ENCODE measurements at regions not wholly inside any gene's neighbourhood (a gene's known extent, or its start where the extent isn't known, plus 50 kb on each side); places are given as distances from the start of the nearest gene placed in this dataset.
"Not testable (repeated sequence)": the region's sequence is repeated elsewhere in the genome, so short reads cannot be mapped to it uniquely, and the experiment has no call there.

DNA sequence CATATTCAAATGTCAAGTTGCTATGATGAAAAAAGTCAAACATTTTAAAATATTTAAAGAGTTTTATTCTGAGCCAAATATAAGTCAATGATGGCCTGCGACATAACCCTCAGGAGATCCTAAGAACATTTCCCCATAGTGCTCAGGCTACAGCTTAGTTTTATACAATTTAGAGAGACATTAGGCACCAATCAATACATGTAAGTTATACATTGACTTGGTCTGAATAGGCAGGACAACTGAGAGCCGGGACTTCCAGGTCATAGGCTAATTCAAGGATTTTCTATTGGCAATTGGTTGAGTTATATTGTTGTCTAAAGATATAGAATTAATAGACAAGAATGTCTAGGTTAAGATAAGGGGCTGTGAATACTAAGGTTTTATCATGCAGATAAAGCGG lies 64.5 kb downstream of the UGT2B28 start:
- not testable (repeated sequence) for DNase-seq; H3K9me3 ChIP-seq; H3K27ac ChIP-seq; H3K4me3 ChIP-seq; ATAC-seq (ENCODE audit: low FRiP score in 2 of 2); H3K27me3 ChIP-seq; H3K4me1 ChIP-seq; H3K36me3 ChIP-seq
- 61 to 87% methylated on average over 3 of the region's 3 CpGs for WGBS, 2 donors

DNA sequence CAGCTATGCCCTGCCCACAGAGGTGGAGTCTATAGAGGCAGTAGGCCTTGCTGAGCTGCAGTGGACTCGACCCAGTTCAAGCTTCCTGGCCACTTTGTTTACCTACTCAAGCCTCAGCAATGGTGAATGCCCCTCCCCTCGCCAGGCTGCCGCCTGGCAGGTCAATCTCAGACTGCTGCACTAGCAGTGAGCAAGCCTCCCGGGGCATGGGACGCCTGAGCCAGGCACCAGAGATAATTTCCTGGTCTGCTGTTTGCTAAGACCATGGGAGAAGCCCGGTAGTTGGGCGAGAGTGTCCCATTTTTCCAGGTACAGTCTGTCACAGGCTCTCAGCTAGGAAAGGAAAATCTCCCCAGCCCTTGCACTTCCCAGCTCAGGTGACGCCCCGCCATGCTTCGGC lies 68.5 kb downstream of the UGT2B28 start:
- not testable (repeated sequence) for H3K27me3 ChIP-seq; H3K4me3 ChIP-seq; H3K27ac ChIP-seq; H3K9me3 ChIP-seq; H3K4me1 ChIP-seq; ATAC-seq (ENCODE audit: low FRiP score in 2 of 2); H3K36me3 ChIP-seq
- DNase-seq, result peak in 1 of 2 donors; percentile 2
- 70 to 74% methylated on average over 7 to 10 of the region's 10 CpGs for WGBS, 2 donors

DNA sequence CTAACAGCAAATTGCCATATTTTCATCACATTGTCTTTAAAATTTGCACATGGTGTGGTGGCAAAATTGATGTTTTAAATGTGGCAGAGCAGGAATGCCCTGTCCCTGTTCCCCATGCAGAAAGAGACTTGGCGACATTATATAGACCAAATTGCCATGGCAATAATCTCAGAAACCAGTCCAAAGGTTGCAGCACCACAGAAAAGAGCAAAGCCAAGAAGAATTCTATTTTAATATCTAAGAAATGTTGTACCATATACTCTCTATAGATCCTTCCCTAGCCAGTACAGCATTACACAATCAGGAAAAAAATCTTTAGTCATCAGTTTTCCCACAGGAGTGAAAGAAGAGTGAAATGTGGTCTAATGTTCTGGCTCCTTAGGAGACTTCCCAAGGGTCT lies 80.0 kb downstream of the UGT2B28 start:
- TF ChIP-seq, protein P1, sequence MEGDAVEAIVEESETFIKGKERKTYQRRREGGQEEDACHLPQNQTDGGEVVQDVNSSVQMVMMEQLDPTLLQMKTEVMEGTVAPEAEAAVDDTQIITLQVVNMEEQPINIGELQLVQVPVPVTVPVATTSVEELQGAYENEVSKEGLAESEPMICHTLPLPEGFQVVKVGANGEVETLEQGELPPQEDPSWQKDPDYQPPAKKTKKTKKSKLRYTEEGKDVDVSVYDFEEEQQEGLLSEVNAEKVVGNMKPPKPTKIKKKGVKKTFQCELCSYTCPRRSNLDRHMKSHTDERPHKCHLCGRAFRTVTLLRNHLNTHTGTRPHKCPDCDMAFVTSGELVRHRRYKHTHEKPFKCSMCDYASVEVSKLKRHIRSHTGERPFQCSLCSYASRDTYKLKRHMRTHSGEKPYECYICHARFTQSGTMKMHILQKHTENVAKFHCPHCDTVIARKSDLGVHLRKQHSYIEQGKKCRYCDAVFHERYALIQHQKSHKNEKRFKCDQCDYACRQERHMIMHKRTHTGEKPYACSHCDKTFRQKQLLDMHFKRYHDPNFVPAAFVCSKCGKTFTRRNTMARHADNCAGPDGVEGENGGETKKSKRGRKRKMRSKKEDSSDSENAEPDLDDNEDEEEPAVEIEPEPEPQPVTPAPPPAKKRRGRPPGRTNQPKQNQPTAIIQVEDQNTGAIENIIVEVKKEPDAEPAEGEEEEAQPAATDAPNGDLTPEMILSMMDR (IDR thresholded peaks at IDR 0.05), result no peak
- TF ChIP-seq EP300 (IDR thresholded peaks at IDR 0.05), result no peak
- no peak for TF ChIP-seq POLR2A (IDR thresholded peaks at IDR 0.05)
- no peak for TF ChIP-seq POLR2AphosphoS5 (IDR thresholded peaks at IDR 0.05)
- 70 to 85% methylated on average over 1 of the region's 1 CpG for WGBS, 2 donors
- Histone ChIP-seq H3K9me3 (no peaks in the 10 kb centered on the region), H3K36me3 (no peaks in the 10 kb centered on the region), H3K4me3 (no peak overlapping the region), H3K27me3 (no peaks in the 10 kb centered on the region), H3K4me1 (no peaks in the 10 kb centered on the region), H3K27ac (no peak overlapping the region)
- no peak for DNase-seq
- no peak for ATAC-seq (ENCODE audit: low FRiP score in 2 of 2)

DNA sequence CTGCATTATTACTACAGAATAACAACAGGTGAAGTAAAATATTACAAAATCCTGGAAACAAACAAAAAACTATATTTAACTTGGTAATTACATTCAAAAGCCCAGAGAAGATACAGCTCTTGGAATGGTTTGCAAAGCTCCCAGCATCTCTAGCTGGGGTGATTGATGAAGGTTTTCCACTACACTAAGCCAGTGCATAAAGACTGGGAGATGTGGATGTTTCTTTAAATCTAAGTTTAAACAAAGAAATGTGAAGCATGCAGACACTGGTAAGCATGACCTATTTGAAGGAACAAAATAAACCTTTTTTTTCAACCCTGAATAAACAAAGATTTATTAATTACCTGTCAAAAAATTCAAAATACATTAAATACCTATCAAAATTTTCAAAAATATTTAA lies 80.5 kb downstream of the UGT2B28 start:
- not testable (repeated sequence) for ATAC-seq (ENCODE audit: low FRiP score in 2 of 2)

DNA sequence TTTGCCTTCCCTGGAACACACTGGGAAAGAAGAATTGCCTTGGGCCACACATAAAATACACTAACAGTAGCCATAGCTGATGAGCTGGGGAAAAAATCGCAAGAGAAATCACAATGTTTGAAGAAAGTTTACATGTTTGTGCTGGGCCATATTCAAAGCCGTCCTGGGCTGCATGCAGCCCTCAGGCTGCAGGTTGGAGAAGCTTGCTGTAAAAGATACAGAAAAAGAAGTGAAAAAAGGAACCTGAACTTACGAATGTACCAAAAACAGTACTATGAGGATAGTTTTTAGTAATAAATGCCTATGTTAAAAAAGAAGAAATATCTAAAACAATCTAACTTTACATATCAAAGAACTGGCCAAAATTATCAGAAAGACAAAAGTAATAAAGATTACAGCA lies 82.1 kb downstream of the UGT2B28 start:
- 77 to 78% methylated on average over 3 of the region's 3 CpGs for WGBS, 2 donors
- no peak for DNase-seq
- no peaks in the 10 kb centered on the region for H3K9me3 ChIP-seq
- no peaks in the 10 kb centered on the region for H3K27me3 ChIP-seq
- ATAC-seq (ENCODE audit: low FRiP score in 2 of 2), result no peak
- H3K4me1 ChIP-seq, result no peaks in the 10 kb centered on the region
- no peak overlapping the region for H3K27ac ChIP-seq
- H3K36me3 ChIP-seq, result no peaks in the 10 kb centered on the region
- no peak overlapping the region for H3K4me3 ChIP-seq
- TF ChIP-seq POLR2AphosphoS5 (IDR thresholded peaks at IDR 0.05) (no peak), POLR2A (IDR thresholded peaks at IDR 0.05) (no peak), EP300 (IDR thresholded peaks at IDR 0.05) (no peak)
- TF ChIP-seq, protein P1 (IDR thresholded peaks at IDR 0.05), result no peak

More for the DNA sequence above, 80.5 kb downstream of the UGT2B28 start:
- not testable (repeated sequence) for H3K36me3 ChIP-seq, H3K27me3 ChIP-seq, H3K27ac ChIP-seq, H3K4me1 ChIP-seq, H3K9me3 ChIP-seq, H3K4me3 ChIP-seq, DNase-seq

DNA sequence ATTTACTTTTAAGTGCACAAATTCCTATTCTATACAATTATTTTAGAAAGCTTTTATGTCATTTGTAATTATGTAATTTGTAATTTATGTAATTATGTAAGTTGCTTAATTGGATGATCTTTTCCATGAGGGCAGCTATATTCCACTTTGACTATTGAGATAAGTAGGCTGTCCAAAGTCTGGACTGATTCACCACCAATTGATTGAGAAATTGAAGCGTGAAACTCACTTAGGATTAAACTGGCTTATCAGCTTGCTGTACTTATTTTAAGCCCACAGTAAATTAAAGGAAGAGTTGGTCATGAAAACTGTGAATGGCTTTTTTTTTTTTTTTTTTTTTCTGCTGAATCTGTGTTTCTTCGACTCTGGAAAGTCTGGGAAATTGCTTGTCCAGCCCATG lies 87.4 kb downstream of the UGT2B28 start:
- WGBS, 2 donors, result 67 to 74% methylated on average over 2 of the region's 2 CpGs
- H3K4me1 ChIP-seq; H3K36me3 ChIP-seq; H3K4me3 ChIP-seq; H3K27me3 ChIP-seq; H3K27ac ChIP-seq; H3K9me3 ChIP-seq; ATAC-seq (ENCODE audit: low FRiP score in 2 of 2); DNase-seq: not testable (repeated sequence)

DNA sequence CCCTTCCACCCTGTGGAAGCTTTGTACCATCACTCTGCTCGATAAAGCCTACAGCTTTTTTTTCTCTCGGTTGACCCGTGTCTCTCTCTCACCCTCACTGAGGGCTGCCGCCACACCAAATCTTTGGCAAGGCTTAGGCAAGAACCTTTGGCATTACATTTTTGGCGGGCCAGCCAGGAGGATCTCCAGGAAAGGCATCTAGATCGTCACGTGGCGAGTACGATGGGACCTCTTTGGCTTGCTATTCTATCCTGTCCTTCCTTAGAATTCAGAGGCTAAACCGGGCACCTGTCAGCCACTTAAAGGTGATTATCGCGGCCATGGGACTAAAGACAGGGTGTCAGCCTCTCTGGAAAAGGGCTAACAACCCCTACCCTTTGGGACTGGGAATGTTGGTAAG lies 96.2 kb downstream of the UGT2B28 start:
- DNase-seq (no peak), ATAC-seq (ENCODE audit: low FRiP score in 2 of 2) (no peak)
- TF ChIP-seq POLR2A (IDR thresholded peaks at IDR 0.05), result no peak
- TF ChIP-seq POLR2AphosphoS5 (IDR thresholded peaks at IDR 0.05), result no peak
- TF ChIP-seq, protein P1 (IDR thresholded peaks at IDR 0.05), result no peak
- TF ChIP-seq EP300 (IDR thresholded peaks at IDR 0.05), result no peak
- no peaks in the 10 kb centered on the region for H3K9me3 ChIP-seq
- no peaks in the 10 kb centered on the region for H3K27me3 ChIP-seq
- 89 to 96% methylated on average over 12 of the region's 12 CpGs for WGBS, 2 donors
- H3K27ac ChIP-seq, result no peak overlapping the region
- no peak overlapping the region for H3K4me3 ChIP-seq
- no peaks in the 10 kb centered on the region for H3K4me1 ChIP-seq
- no peaks in the 10 kb centered on the region for H3K36me3 ChIP-seq
